NCI-H1417 treated with DMSO at 0.1 percent for 48 hours (cell line): ENCODE measurements at regions not wholly inside any gene's neighbourhood (a gene's known extent, or its start where the extent isn't known, plus 50 kb on each side); places are given as distances from the start of the nearest gene placed in this dataset.
"Not testable (repeated sequence)": the region's sequence is repeated elsewhere in the genome, so short reads cannot be mapped to it uniquely, and the experiment has no call there.

ENCODE experiments used
- DNase-seq: peaks from one replicate; lab custom pipeline; 2025; lab: John Stamatoyannopoulos, UW

DNA sequence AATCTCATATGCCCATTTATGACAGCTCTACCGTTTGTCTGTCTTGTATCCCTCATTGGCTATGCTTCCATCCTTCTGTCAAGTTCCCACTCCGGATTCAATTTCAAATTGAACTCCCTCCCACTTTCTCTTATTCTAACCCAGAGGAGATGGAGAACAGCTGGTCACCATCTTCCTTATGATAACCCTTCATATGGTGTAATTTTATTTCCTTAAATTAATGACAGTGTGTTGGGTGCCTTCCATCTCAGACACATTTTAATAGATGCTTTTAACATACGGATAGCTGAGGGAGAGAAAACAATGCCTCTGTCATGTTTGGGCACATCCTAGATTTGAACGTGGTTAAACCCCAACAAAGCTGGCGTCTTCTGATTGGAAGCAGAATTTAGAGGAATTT lies 103.0 kb upstream of the PLXNA2 start:
- DNase-seq: no peak

DNA sequence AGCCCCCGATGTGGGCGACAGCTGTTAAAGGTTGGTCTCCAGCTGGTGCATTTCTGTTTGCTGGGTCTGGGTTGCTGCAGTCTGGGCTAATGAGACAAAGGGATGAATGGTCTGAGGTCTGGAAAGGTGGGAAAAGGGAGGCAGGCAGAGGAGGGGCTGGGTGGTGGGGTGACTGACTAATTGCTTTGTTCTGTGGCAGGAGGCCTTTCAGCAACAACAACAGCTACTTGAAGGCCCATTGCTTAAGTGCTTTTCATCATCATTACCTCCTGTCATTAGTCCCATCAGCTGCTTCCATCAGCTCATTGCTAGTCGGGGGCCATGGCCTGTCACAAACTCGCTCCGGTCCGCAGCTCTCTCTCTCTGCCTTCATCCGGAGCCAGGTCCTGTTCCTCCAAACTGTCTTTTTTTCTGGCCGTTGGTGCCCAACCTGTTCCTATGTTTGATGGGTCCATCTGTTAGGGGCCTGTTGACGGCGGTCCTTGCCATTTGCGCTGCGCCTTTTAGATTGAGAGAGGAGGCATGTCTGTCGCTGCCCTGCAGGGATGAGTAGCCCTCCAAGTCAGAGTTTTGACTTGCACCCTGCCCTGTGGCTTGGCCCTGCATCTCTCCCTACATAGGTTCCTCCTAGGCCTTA lies 105.6 kb upstream of the PLXNA2 start:
- DNase-seq: peak; percentile 65

DNA sequence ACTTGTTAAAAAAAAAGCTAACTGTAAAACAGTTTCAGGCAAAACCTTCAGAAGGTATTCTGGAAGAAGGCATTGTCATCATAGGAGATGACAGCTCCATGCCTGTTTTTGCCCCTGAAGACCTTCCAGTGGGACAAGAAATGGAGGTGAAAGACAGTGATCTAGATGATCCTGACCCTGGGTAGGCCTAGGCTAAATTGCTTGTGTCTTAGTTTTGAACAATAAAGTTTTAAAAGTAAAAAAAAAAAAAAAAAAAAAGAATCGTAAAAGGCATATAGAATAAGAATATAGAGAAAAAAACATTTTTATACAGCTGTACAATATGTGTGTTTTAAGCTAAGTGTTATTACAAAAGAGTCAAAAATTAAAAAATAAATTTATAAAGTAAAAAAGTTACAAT lies 106.6 kb upstream of the PLXNA2 start:
- no peak for DNase-seq

DNA sequence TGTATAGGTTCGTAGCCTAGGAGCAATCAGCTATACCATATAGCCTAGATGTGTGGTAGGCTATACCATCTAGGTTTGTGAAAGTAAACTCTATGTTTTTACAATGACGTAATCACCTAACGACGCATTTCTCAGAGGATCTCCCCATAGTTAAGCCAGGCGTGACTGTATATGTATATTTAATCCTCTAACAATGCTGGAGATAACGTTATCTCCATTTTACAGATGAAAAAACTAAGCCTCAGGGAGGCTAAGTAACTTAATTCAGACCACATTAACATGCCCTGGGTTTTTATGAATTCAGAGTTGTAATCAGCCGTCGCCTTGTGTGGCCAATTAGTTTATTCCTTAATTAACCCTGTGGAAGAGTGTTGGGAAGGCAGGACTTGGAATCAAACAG lies 107.7 kb upstream of the PLXNA2 start:
- DNase-seq: no peak

DNA sequence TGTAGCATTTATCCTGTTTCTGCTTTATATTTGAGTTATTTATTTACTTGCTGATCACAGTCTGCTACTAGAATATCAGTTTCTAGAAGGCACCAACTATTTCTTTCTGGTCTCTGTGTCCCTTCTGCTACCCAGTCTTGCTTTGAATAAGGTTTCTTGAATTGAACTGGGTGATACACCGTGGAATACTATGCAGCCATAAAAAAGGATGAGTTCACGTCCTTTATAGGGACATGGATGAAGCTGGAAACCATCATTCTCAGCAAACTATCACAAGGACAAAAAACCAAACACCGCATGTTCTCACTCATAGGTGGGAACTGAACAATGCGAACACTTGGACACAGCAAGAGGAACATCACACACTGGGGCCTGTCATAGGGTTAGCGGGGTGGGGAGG lies 109.6 kb upstream of the PLXNA2 start:
- not testable (repeated sequence) for DNase-seq

DNA sequence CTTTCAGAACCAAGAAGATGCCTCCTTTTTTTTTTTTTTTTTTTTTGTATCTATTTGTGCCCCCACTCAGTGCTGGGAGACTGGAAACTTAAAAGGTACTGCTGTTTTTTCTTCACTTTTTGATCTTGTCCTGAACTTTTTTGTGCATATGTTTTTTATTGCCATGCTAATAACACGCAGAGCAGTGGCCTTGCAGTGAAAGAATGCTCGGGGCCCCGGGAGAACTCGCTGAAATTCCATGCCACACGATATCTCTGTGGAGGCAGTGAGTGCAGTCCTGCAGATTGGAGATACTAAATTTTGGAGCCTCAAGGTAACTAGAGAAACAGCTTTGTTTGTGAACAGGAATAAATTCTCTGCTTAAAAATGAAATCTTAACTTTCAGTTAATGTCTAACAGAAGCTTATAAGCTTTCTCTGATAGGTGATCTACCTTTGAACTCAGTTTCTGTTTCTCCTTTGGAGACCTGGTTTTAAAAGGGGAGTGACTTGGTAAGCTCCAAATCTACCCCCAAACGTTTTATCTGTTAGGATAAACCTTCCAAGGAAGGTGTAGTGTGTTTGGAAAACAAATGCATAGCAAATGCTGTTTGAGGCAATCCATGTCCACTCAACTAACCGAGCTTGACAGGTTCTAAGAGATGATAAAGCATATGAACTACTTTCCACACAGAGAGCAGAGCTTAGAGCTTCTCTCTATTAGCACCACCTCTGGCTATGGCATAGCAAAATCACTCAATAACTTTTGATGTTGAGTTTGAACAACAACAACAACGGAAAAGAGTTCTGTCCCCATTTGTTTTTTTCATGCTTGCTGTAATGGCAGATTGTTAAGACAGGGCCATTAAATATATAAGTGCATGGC lies 113.7 kb upstream of the PLXNA2 start:
- no peak for DNase-seq

DNA sequence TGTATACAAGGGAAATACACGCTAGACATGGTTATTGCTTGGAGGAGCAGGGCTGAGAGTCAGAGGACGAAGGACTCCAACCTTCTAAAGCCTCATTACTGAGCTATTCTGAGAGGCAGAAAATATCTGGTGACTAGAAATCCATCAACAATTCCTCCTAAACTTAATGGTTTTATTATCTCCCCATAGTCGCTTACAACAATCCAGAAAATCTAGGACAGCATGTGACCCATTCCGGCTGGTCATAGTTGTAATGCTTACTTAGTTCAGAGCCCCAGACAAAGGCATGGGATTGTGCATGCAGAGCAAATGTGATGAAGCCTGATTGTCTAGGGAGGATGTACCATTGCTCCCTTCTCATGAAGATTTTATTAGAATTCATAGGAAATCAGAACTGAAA lies 114.5 kb upstream of the PLXNA2 start:
- no peak for DNase-seq

DNA sequence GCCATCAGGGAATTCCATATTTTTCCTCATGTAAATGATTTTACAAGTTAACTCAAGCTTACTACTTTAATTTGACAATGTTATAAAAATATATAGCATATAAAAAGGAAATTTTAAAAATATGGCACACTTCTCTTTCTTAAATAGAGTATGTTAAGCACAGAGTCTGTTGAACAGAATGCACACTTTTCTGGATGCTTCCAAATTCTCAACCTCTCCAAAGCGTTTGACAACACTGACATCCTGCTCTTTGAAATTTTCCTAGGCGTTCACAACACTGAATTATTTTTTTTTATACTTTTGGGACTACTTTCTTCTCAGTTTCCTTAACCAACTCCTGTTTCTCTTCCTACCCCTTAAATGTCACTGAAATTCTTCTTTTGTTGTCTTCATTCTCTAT lies 117.8 kb upstream of the PLXNA2 start:
- no peak for DNase-seq

DNA sequence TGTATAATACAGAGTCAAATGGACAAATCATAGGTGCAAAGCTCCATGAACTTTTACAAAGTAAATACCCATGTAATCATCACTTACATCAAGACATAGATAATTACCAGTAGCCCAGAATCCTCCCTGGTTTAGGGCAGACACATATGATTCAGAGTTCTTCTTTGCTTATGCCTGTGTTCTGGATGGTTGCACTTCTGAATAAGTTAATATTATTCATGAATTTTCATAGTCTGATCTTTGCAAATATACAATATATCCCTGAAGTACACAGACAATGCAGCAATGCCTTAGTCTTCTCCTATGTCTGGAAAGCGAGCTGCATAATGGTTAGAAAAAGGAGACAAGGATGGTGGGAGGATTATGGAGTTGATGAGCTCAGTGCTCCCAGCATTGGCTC lies 122.4 kb upstream of the PLXNA2 start:
- no peak for DNase-seq

DNA sequence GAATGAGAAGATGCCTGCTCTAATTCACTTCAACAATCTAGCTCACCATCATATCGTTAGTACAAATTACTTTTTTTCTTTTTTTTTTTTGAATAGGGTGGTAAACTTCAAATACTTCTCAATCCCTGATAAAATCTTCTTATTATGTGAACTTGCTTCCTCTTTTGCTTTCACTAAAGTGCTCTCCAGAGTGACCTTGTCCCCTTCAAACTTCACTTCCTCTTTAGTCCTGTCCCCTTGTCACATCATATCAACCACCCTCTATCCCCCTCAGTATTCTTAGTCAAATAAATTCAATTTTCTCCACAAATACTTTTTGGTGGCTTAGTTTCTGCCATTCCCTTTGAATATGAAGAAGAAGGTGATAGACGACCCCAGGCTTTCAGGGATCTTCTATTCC lies 124.9 kb upstream of the PLXNA2 start:
- no peak for DNase-seq

DNA sequence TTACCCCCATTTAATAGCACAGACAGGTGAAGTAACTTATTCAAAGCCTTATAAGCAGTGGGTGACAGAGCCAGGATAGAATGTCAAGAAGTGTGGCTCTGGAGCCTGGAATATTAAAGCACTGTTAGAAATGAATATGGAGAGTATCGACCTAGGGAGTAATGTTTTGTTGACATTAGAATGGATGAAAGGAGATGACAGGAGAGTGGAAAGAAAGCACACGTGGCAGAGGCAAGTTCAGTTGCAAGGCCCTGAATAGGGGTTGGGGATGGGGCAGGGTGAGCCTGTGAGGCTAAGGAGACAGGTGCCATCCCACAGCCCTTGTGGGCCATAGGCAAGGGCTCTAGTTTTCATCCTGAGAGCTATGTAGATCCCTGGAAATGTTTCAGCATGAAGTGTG lies 125.5 kb upstream of the PLXNA2 start:
- no peak for DNase-seq

DNA sequence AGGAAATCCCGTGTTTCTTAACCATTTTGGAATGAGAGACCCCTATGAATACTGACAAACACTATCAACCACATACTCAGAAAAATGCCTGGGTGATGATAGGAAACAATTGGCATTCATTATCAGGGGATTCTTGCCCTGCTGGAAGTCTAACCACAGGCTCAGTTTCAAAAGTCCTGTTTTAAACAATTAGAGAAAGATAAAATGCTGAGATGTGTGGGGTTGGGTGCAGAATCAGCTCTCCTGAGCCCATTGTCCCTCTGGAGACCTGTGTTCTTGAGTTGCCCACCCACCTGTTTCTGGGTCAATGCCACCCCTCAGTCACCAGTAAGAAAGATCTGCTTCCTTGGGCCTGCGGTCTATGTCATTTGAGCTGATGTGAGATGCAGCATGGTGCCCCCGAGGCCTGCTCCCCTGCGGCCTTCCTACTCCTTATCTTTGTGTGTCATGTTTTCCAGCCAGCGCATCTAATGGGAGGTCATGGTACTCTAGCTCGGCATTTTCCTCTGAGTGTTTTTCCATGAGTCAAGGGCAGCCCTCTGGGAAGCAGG lies 130.3 kb upstream of the PLXNA2 start:
- no peak for DNase-seq

DNA sequence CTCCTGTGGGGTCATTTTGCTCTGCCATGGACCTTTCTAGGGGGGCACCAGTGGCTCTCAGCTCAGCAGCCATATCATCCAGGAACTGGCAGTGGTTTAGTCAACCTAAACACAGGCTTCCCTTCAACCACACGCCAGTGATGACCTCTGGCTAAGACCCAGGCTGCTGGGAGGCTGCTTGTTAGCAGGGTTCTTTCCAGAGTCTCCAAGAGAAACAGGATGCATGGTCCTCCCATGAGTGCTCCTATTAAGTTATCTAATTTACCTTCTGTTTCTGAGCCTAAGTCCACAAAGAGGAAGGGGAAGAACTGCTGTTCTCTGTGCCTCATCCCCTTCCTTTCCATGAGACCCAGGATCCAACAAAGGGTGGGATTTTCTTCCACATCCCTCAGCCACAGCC lies 137.3 kb upstream of the PLXNA2 start:
- DNase-seq: no peak

DNA sequence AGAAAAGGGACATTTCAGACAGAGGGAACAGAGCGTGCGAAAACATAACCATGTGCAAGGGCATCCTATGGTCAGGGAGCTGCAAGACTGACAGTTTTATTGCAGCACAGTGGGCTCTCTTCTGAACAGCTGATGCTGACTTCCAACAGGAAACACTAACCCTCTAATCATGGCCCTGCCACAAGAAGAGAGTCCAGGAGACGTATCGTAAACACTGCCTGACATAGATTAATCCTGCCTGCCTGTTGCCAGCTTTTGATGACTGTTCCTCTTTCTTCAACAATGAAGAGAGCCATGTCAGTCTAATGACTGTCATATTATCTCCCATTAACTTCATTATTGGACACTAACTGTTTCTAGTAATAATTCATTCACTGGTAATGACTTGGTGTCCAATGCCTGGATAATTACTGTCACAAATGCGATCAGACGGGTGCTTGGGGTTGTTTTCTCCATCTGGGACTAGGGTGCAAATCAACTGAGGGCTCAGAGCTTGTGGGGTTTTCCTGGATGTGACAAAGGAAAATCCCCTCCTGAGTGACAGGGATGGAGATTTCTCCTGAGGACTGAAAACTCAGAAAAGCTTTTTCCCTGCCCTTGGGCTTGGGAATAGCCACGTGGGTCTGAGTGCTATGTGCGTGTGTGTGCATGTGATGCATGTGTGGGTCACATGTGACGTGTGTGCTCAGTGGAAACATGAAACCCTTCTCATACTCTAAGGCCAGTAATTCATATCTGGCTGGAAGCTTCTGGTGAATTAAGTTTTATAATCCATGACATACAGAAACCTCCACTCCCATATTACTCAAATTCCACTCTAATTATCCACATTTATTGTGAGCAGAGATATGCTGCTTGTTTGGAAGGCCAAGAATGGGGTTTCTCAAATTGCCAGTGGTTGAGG lies 144.0 kb upstream of the PLXNA2 start:
- DNase-seq: peak; percentile 95

DNA sequence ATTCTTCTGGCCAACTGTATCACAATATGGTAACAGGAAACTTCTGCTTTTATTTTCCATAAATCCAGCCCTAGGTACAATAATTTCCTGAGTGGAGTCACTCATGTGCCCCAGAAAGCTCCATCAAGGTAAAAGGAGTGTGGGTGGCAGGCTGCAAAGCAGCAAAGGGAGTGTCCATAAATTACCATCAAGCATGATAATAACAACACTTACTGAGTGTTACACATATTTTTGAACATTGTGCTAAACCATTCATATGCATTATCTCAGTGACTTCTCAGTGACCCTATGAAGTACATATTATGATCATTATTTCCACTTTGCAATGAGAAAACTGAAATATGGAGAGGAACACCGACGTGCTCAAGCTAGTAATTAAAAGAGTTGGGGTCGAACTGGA lies 149.2 kb upstream of the PLXNA2 start:
- no peak for DNase-seq

DNA sequence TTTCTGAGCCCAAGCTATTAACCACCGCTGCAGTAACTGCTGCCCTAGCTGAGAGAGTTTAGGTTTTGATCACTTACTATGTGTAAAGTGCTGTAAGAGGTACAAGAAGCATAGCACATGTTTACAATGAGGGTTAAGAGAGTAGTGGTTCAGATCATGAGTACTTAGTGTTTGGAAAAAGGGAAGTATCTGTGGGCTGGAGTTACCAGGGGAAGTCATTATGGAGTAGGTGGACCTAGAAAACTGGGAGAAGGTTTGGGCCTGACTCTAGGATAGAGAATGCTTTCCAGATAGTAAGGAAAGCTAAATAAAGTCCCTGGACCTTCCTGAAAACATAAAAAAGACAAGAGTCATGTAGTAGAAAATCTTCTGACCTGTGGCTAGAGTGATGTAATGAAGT lies 149.6 kb upstream of the PLXNA2 start:
- DNase-seq: no peak

DNA sequence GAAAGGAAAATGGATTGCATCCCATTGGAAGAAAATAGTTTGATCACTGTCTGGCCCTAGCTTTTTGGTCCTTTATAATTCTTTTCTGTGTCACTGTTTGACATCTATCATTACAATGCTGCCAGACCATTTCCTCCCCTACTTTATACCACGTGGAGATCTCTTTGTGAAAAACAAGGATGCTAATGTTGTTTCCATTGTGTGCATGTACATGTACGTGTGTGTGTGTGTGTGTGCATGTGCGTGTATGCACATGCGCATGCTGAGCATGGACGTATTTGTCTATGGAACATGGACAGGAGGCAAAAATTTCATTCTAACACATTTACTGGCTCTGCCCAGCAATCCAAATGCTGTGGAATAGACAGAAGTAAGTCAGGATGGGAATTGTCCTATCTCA lies 153.1 kb upstream of the PLXNA2 start:
- DNase-seq: no peak

DNA sequence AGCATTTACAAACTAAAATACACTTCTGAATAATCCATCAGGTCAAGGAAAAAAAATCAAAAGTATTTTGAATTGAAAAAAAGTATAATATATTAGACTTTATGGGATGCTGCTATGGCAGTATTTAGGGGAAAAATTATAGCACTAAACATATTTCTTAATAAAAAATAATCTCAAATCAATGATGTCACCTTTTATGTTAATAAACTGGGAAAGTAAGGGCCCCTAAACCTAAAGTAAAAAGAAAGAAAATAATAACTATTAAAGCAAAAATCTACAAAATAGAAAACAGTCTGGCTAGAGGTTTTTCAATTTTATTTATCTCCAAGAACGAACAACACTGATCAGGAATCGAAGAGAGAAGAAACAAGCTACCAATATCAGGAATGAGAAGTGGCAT lies 160.8 kb upstream of the PLXNA2 start:
- DNase-seq: no peak

DNA sequence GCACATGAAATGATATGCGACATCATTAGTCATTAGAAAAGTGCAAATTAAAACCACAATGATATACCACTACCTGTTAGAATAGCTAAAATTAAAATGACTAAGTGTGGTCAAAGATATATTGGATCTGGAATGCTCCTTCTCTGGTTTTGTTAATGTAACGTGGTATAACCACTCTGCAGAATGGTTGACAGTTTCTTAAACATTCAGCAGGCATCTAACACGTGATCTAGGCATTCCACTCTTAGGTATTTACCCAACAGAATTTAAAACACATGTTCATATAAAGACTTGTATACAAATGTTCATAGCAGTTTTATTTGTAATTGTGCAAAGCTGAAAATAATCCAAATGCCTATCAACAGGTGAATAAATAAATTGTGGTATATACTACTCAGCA lies 165.0 kb upstream of the PLXNA2 start:
- no peak for DNase-seq

DNA sequence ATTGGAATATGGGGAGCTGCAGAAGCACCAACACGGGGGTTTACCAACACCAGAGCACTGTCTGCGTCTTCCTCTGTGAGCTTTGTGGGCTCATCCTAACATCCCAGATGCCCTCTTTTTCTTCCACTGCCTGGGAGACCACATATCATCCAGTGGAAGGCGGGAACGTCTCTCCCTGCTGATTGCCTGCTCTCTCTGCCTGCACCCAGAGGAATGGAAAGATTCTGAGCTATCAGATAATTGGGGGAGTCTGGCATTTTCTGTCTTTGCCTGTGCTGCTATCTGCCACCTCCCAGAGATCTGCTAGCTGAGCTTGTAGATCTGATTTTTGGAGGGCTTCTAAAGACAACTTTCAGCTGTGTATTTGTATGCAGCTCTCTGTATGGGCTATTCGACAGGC lies 166.2 kb upstream of the PLXNA2 start:
- DNase-seq: no peak

DNA sequence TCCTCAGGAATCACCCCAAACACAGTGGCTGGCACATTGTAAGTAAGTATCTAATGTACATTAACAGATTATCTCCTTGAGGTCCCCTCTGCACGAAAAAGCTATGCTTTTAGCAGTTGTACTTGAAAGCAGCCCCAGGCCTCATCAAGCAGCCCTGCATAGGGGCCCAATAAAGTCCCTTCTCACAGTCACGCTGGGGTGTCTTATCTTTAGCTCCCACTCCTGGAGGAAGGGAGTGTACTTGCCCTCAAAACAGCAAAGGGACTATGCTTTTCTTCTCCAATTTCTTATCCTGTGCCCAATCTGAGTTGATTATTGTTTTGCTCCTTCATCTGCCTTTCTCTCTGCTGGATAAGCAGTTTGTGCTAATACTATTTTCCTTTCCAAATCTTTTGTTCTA lies 168.8 kb upstream of the PLXNA2 start:
- DNase-seq: no peak

DNA sequence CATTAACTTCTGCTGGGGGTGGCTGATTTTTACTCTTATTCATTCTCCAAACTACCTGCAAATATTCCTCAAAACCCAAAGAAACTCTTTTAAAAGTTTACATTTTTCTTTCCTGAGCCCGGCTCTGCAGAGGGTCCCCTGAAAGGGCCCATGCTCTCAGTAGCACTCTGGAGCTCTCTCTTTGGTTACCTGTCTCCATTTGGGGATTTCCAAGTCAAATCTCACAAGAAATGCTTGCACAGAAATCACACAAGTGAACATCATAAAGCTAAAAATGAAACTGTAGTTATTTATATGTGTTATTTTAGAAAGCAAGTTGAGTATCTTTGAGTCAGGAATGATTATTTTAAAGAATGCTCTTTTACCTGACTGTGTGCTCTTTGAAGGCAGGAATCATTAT lies 174.5 kb upstream of the PLXNA2 start:
- no peak for DNase-seq
